GM19452 (cell line): ENCODE measurements at regions not wholly inside any gene's neighbourhood (a gene's known extent, or its start where the extent isn't known, plus 50 kb on each side); places are given as distances from the start of the nearest gene placed in this dataset.
"Not testable (repeated sequence)": the region's sequence is repeated elsewhere in the genome, so short reads cannot be mapped to it uniquely, and the experiment has no call there.

Experiments used
- ATAC-seq: cut with Tn5 transposase; IDR thresholded peaks from one replicate; pipeline ENCODE4 v1.9.1; 2021; ENCODE audit not compliant: unreplicated experiment

- ATAC-seq = no peak
These were observed 100.0 kb downstream of the ADRA2C start for GRCh38 chr4:3865986-3866812.

GRCh38 chr4:3866813-3867129, 100.6 kb downstream of the ADRA2C start:
- ATAC-seq = no peak

GRCh38 chr4:3867403-3868100, 101.4 kb downstream of the ADRA2C start:
- ATAC-seq = no peak

GRCh38 chr4:3868211-3869173, 102.3 kb downstream of the ADRA2C start:
- no peak for ATAC-seq

- ATAC-seq = no peak
These were observed 103.0 kb downstream of the ADRA2C start for GRCh38 chr4:3869174-3869572.

- no peak for ATAC-seq
These were observed 103.7 kb downstream of the ADRA2C start for GRCh38 chr4:3869661-3870566.

GRCh38 chr4:3870567-3870962, 104.4 kb downstream of the ADRA2C start:
- ATAC-seq = no peak

- ATAC-seq = no peak
These were observed 105.1 kb downstream of the ADRA2C start for GRCh38 chr4:3871181-3871852.

- ATAC-seq = no peak
These were observed 106.0 kb downstream of the ADRA2C start for GRCh38 chr4:3871881-3872833.

GRCh38 chr4:3872834-3873313, 106.7 kb downstream of the ADRA2C start:
- ATAC-seq = no peak

- no peak for ATAC-seq
These were observed 107.3 kb downstream of the ADRA2C start for GRCh38 chr4:3873408-3874027.

GRCh38 chr4:3874028-3874415, 107.8 kb downstream of the ADRA2C start:
- no peak for ATAC-seq

GRCh38 chr4:3874525-3875110, 108.4 kb downstream of the ADRA2C start:
- ATAC-seq = no peak

GRCh38 chr4:3875466-3875865, 109.3 kb downstream of the ADRA2C start:
- no peak for ATAC-seq

- ATAC-seq = not testable (repeated sequence)
These were observed 110.1 kb downstream of the ADRA2C start for GRCh38 chr4:3876057-3876845.

- ATAC-seq = no peak
These were observed 111.1 kb downstream of the ADRA2C start for GRCh38 chr4:3877236-3877635.

GRCh38 chr4:3877868-3878267, 111.7 kb downstream of the ADRA2C start:
- no peak for ATAC-seq
